ENCODE measurements at regions not wholly inside any gene's neighbourhood (a gene's known extent, or its start where the extent isn't known, plus 50 kb on each side); places are given as distances from the start of the nearest gene placed in this dataset.
"Not testable (repeated sequence)": the region's sequence is repeated elsewhere in the genome, so short reads cannot be mapped to it uniquely, and the experiment has no call there.

- not testable (repeated sequence) for H3K9ac ChIP-seq (ENCODE audit: low read length); H3K9me3 ChIP-seq (ENCODE audit: control insufficient read depth, low read length); H3K36me3 ChIP-seq (ENCODE audit: control insufficient read depth, insufficient read depth, low read length); H3K4me3 ChIP-seq (ENCODE audit: low read length); H3K27me3 ChIP-seq (ENCODE audit: control insufficient read depth, insufficient read depth, low read length)
- H3K4me1 ChIP-seq (ENCODE audit: control insufficient read depth, insufficient read depth, low read length), result peaks cover 11% of the 10 kb centered on the region
These were observed 51.0 kb upstream of the CDYL start for GRCh38 chr6:4725136-4725760.

GRCh38 chr6:4724727-4725126, 51.5 kb upstream of the CDYL start:
- H3K36me3 ChIP-seq (ENCODE audit: control insufficient read depth, insufficient read depth, low read length); H3K27me3 ChIP-seq (ENCODE audit: control insufficient read depth, insufficient read depth, low read length): not testable (repeated sequence)
- H3K4me1 ChIP-seq (ENCODE audit: control insufficient read depth, insufficient read depth, low read length), result peaks cover 11% of the 10 kb centered on the region

GRCh38 chr6:4723383-4723782, 52.8 kb upstream of the CDYL start:
- Histone ChIP-seq H3K9ac (ENCODE audit: low read length) (no peak overlapping the region), H3K36me3 (ENCODE audit: control insufficient read depth, insufficient read depth, low read length) (no peaks in the 10 kb centered on the region), H3K4me3 (ENCODE audit: low read length) (no peak overlapping the region), H3K9me3 (ENCODE audit: control insufficient read depth, low read length) (no peaks in the 10 kb centered on the region), H3K4me1 (ENCODE audit: control insufficient read depth, insufficient read depth, low read length) (peaks cover 9% of the 10 kb centered on the region), H3K27me3 (ENCODE audit: control insufficient read depth, insufficient read depth, low read length) (no peaks in the 10 kb centered on the region)

More at GRCh38 chr6:4724727-4725126, 51.5 kb upstream of the CDYL start:
- H3K9ac ChIP-seq (ENCODE audit: low read length); H3K4me3 ChIP-seq (ENCODE audit: low read length); H3K9me3 ChIP-seq (ENCODE audit: control insufficient read depth, low read length): not testable (repeated sequence)

GRCh38 chr6:4721368-4721767, 54.8 kb upstream of the CDYL start:
- not testable (repeated sequence) for H3K27me3 ChIP-seq (ENCODE audit: control insufficient read depth, insufficient read depth, low read length); H3K9me3 ChIP-seq (ENCODE audit: control insufficient read depth, low read length); H3K36me3 ChIP-seq (ENCODE audit: control insufficient read depth, insufficient read depth, low read length); H3K4me1 ChIP-seq (ENCODE audit: control insufficient read depth, insufficient read depth, low read length); H3K4me3 ChIP-seq (ENCODE audit: low read length); H3K9ac ChIP-seq (ENCODE audit: low read length)

- H3K4me1 ChIP-seq (ENCODE audit: control insufficient read depth, insufficient read depth, low read length), result no peaks in the 10 kb centered on the region
- no peak overlapping the region for H3K4me3 ChIP-seq (ENCODE audit: low read length)
- H3K9me3 ChIP-seq (ENCODE audit: control insufficient read depth, low read length), result no peaks in the 10 kb centered on the region
- H3K27me3 ChIP-seq (ENCODE audit: control insufficient read depth, insufficient read depth, low read length), result no peaks in the 10 kb centered on the region
- H3K36me3 ChIP-seq (ENCODE audit: control insufficient read depth, insufficient read depth, low read length), result no peaks in the 10 kb centered on the region
- H3K9ac ChIP-seq (ENCODE audit: low read length), result no peak overlapping the region
These were observed 56.7 kb upstream of the CDYL start for GRCh38 chr6:4719491-4719890.

GRCh38 chr6:4717856-4718255, 58.3 kb upstream of the CDYL start:
- H3K9me3 ChIP-seq (ENCODE audit: control insufficient read depth, low read length), result no peaks in the 10 kb centered on the region
- H3K27me3 ChIP-seq (ENCODE audit: control insufficient read depth, insufficient read depth, low read length), result no peaks in the 10 kb centered on the region
- no peaks in the 10 kb centered on the region for H3K36me3 ChIP-seq (ENCODE audit: control insufficient read depth, insufficient read depth, low read length)
- no peak overlapping the region for H3K4me3 ChIP-seq (ENCODE audit: low read length)
- no peak overlapping the region for H3K9ac ChIP-seq (ENCODE audit: low read length)
- H3K4me1 ChIP-seq (ENCODE audit: control insufficient read depth, insufficient read depth, low read length), result no peaks in the 10 kb centered on the region

- Histone ChIP-seq H3K9me3 (ENCODE audit: control insufficient read depth, low read length) (no peaks in the 10 kb centered on the region), H3K4me3 (ENCODE audit: low read length) (no peak overlapping the region), H3K27me3 (ENCODE audit: control insufficient read depth, insufficient read depth, low read length) (no peaks in the 10 kb centered on the region), H3K36me3 (ENCODE audit: control insufficient read depth, insufficient read depth, low read length) (no peaks in the 10 kb centered on the region), H3K4me1 (ENCODE audit: control insufficient read depth, insufficient read depth, low read length) (no peaks in the 10 kb centered on the region), H3K9ac (ENCODE audit: low read length) (no peak overlapping the region)
These were observed 59.1 kb upstream of the CDYL start for GRCh38 chr6:4717124-4717523.

- Histone ChIP-seq H3K9ac (ENCODE audit: low read length) (no peak overlapping the region), H3K36me3 (ENCODE audit: control insufficient read depth, insufficient read depth, low read length) (no peaks in the 10 kb centered on the region), H3K27me3 (ENCODE audit: control insufficient read depth, insufficient read depth, low read length) (no peaks in the 10 kb centered on the region), H3K9me3 (ENCODE audit: control insufficient read depth, low read length) (no peaks in the 10 kb centered on the region), H3K4me1 (ENCODE audit: control insufficient read depth, insufficient read depth, low read length) (no peaks in the 10 kb centered on the region), H3K4me3 (ENCODE audit: low read length) (no peak overlapping the region)
These were observed 61.2 kb upstream of the CDYL start for GRCh38 chr6:4714961-4715501.

- no peaks in the 10 kb centered on the region for H3K9me3 ChIP-seq (ENCODE audit: control insufficient read depth, low read length)
- H3K4me1 ChIP-seq (ENCODE audit: control insufficient read depth, insufficient read depth, low read length), result no peaks in the 10 kb centered on the region
- H3K27me3 ChIP-seq (ENCODE audit: control insufficient read depth, insufficient read depth, low read length), result no peaks in the 10 kb centered on the region
- H3K36me3 ChIP-seq (ENCODE audit: control insufficient read depth, insufficient read depth, low read length), result no peaks in the 10 kb centered on the region
- no peak overlapping the region for H3K9ac ChIP-seq (ENCODE audit: low read length)
- H3K4me3 ChIP-seq (ENCODE audit: low read length), result no peak overlapping the region
These were observed 63.9 kb upstream of the CDYL start for GRCh38 chr6:4712291-4712690.

GRCh38 chr6:4707011-4707410, 69.2 kb upstream of the CDYL start:
- Histone ChIP-seq H3K9ac (ENCODE audit: low read length) (no peak overlapping the region), H3K36me3 (ENCODE audit: control insufficient read depth, insufficient read depth, low read length) (no peaks in the 10 kb centered on the region), H3K4me3 (ENCODE audit: low read length) (no peak overlapping the region), H3K9me3 (ENCODE audit: control insufficient read depth, low read length) (no peaks in the 10 kb centered on the region), H3K27me3 (ENCODE audit: control insufficient read depth, insufficient read depth, low read length) (no peaks in the 10 kb centered on the region), H3K4me1 (ENCODE audit: control insufficient read depth, insufficient read depth, low read length) (no peaks in the 10 kb centered on the region)

- Histone ChIP-seq H3K9ac (ENCODE audit: low read length) (no peak overlapping the region), H3K9me3 (ENCODE audit: control insufficient read depth, low read length) (no peaks in the 10 kb centered on the region), H3K27me3 (ENCODE audit: control insufficient read depth, insufficient read depth, low read length) (no peaks in the 10 kb centered on the region), H3K4me3 (ENCODE audit: low read length) (no peak overlapping the region), H3K36me3 (ENCODE audit: control insufficient read depth, insufficient read depth, low read length) (no peaks in the 10 kb centered on the region), H3K4me1 (ENCODE audit: control insufficient read depth, insufficient read depth, low read length) (no peaks in the 10 kb centered on the region)
These were observed 70.4 kb upstream of the CDYL start for GRCh38 chr6:4705809-4706208.

- Histone ChIP-seq H3K9ac (ENCODE audit: low read length) (no peak overlapping the region), H3K9me3 (ENCODE audit: control insufficient read depth, low read length) (no peaks in the 10 kb centered on the region), H3K36me3 (ENCODE audit: control insufficient read depth, insufficient read depth, low read length) (no peaks in the 10 kb centered on the region), H3K4me1 (ENCODE audit: control insufficient read depth, insufficient read depth, low read length) (no peaks in the 10 kb centered on the region), H3K4me3 (ENCODE audit: low read length) (no peak overlapping the region), H3K27me3 (ENCODE audit: control insufficient read depth, insufficient read depth, low read length) (no peaks in the 10 kb centered on the region)
These were observed 72.8 kb upstream of the CDYL start for GRCh38 chr6:4703382-4703781.

Data from mucosa of stomach (tissue), 1 donor.